GM21515 (cell line): ENCODE measurements at regions not wholly inside any gene's neighbourhood (a gene's known extent, or its start where the extent isn't known, plus 50 kb on each side); places are given as distances from the start of the nearest gene placed in this dataset.
A peak's percentile ranks its signal among the peaks of the same experiment; 100 is the strongest.
"Not testable (repeated sequence)": the region's sequence is repeated elsewhere in the genome, so short reads cannot be mapped to it uniquely, and the experiment has no call there.

ENCODE experiments used
- ATAC-seq: cut with Tn5 transposase; IDR thresholded peaks from one replicate; pipeline ENCODE4 v1.9.1; 2021; ENCODE audit not compliant: unreplicated experiment

GRCh38 chr7:94104301-94104700 lies 100.1 kb upstream of the BET1 start:
- no peak for ATAC-seq

DNA sequence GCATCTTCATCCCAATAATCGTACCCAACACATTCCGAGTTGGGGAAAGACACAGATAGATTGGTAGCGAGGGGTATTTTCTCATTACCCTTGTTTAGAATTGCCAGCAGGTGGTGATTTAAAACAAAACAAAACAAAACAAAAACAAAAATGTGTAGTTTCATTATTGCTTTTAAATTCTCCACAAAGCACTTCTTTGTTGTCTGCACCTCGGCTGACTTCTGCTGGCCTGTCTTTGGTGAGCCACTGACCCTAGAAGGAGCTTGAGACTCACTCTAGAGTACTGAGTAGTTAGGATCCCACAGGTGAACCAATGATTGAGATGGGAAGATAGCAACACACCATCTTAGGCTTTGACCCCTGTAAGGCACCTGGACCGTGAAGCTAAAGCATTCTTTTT lies 105.4 kb upstream of the BET1 start:
- no peak for ATAC-seq

- peak; percentile 66 for ATAC-seq
Measured at GRCh38 chr7:94111009-94111408, 106.9 kb upstream of the BET1 start.

DNA sequence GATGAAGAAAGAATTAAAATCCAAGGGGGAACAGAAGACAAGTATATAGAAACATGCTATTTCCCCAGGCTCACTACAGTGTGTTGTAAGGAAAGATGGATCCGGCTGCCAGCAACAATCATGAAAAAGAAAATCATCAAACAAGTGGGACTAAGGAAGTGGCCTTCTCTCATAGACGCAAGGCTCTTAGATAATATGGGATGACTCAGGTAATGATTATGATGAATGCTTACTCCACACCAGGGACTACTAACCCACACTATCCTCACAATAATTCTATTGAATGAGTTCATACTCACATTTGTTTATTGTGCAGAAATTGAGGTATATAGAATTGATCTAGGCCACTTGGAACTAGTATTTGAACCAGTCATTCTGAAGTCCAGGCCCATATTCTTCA lies 111.2 kb upstream of the BET1 start:
- no peak for ATAC-seq

DNA sequence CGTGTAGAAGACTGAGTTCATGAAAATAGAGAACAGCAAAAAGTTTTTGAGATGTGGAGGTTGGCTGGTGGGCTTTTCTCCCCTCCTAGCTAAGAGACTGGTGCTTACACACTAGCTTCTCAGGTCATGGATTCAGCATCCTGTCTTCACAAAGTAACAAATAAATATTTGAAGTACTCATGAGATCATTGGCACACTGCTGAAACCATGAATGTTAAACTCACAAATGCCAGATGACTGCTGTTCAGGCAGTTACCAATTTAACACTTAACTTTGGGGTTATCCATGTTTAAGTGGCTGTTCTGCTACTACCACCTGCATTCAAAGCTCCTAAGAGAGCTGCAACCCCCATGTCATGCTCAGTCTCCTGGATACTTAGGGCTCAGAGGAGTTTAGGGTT lies 119.0 kb upstream of the BET1 start:
- no peak for ATAC-seq

DNA sequence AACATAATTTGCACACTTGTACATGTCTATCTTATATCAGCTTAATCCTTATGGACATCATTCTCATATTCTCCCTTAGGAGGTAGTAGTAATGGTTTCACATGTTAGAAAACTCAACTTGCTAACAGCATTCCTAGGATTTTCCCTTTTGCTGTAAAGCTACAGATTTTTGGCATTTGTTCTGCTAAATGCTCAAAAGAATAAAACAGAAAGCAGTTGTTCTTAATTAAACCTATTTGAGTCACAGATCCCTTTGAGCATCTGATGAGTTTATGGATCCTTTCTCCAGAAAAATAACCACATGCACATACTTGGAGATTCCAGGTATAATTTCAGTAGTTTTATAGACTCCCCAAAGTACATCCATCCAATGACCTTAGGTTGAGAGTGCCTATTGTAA lies 122.9 kb upstream of the BET1 start:
- ATAC-seq, result no peak

- no peak for ATAC-seq
Measured at GRCh38 chr7:94128072-94128471, 123.9 kb upstream of the BET1 start.

DNA sequence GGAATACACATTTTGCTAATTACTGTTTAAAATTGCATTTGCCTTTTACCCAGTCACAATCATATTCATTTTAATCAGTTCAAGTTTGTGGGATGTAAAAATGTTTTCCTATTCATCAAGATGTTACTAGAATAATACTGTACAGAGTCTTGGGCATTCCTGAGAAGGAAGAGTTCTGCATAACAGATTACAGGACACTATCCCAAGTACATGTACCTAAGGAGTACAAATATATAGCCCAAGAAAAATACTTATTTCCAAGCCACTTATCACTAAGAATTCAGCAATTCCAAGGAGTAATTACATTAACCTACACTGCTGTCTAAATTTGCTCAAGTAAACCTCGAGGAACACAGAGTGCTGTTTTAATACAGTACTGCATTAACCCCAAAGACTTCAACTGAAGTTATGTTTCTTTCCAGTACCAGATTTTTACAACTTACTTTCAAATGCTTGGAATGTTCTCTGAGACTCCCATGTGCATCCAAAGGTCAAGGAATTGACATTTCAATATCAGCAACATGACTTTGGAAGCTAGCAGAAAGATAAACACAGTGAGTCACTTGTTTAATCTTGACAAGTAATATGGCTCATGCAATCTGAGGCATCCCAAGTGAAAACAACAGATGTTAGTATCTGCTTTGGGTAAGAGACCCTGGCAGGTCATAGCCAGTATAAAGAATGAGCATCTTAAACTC lies 125.4 kb upstream of the BET1 start:
- no peak for ATAC-seq

GRCh38 chr7:94130716-94131115 lies 126.6 kb upstream of the BET1 start:
- no peak for ATAC-seq

- ATAC-seq, result no peak
Measured at GRCh38 chr7:94133460-94133859, 129.3 kb upstream of the BET1 start.

- no peak for ATAC-seq
Measured at GRCh38 chr7:94135180-94135579, 131.0 kb upstream of the BET1 start.

DNA sequence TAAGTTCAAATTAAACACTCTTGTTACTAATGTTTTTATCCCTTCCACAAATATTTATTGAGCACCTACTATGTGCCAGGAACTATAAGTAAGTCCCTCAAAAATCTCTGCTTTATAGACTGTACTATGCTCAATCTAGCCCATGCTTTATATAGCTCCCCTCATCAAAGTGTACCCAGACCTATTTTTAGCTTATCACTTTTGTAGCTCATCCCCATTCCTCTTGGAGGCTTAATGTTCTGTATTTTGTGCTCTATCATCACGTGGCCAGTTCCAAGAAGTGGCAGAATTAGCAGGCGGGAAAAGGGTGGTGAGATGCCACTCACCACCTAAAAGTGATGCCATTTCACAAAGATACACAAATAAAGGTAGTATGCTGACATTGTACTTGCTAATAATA lies 138.1 kb upstream of the BET1 start:
- ATAC-seq, result no peak

- ATAC-seq, result no peak
Measured at GRCh38 chr7:94145602-94146001, 141.4 kb upstream of the BET1 start.

- ATAC-seq, result no peak
Measured at GRCh38 chr7:94146408-94146807, 142.3 kb upstream of the BET1 start.

DNA sequence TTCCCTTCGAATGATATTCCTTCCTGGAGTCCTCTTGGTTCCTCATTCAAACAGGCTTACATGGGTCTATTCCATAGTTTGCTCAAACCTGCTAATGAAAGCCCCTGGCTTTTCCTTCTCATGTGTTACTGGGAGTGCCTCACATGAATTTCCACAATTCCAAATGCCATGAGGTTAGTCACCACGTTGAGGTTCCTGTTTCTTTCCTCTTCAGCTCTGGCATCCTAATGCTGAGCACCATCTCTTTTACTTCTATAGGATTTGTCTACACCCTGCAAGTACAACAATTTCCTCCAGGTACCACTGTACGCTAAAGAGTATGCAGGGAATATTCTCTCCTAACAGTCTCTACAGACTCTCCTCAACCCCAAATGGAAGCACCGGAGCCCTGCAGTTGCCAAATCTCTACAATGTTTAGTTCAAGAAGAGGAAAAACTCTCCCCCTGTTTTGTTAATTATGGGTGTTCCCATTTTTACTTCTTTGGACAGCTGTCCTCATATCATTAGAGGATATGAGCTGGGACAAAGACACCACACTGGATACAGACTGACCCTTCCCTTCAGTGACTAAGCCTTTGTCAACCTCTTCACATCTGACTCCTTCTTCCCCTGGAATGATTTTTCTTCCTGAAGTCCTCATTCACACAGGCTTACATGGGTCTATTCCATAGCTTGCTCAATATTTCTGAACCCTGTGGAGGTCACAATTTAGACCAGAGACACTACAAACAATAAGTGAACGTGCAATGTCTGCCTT lies 145.8 kb upstream of the BET1 start:
- ATAC-seq, result no peak

DNA sequence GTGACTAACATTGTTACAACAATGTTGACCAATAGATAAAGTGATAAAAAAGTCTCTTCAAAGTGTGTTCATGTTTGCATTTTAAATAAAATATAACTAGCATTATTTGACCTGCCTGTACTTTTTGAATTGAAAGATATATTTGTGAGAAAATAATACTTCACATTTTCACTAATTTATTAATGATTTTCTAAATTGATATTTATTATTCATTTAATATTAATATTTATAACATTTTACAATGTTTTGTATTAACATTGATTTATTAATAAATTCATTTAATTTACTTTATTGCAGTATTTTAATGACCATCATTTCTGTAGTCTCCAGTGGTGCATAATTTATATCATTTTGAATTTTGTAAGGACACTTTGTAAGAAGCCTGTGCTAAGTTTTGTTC lies 150.0 kb upstream of the BET1 start:
- no peak for ATAC-seq

DNA sequence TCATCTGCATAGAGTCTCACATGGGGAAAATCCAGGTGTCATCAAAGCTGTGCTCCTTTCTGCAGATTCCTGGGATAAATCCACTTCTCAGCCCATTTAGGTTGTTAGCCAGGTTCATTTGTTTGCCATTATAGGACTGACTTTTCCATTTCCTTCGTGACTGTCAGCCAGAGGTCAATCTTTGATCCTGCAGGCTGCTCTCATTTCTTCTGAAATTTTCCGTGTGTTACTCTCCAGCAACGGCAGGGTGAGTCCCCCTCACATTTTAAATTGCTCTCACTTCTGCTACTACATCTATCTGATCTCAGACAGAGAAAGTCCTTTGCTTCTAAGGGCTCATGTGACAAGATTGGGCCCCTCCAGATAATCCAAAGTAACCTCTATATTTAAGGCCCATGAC lies 150.7 kb upstream of the BET1 start:
- ATAC-seq, result no peak

- not testable (repeated sequence) for ATAC-seq
Measured at GRCh38 chr7:94157659-94158306, 153.6 kb upstream of the BET1 start.

DNA sequence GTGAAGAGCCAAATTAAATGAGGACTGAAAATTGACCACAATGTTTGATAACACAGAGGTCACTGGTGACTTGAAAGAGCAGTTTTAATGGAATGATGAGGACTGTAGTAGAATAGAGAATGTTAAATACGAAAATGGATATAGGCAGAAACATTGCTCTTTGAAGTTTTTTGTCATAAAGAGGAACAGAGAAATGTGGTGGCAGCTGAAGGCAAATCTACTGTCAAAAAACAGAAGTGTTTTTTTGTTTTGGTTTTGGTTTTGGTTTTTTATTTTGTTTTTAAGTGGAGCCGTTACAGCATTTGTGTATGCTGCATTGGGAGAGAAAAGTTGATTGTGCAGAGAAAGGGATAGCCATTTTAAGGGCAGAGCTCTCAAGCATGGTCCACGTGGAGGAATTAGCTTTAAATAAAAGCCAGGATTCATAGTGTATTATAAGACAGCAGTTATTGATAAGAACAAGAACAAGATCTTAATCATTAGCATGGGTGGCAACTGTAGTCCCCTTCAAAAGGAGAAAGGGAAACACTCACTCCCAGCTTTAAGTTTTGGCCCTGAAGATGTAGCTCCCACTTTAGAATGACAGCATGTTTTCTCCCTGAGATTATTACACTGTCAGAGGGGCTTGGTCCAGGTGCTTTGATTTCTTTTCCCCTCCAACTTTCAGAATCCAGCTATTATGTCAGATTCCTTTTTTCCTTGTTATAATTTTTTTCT lies 156.7 kb upstream of the BET1 start:
- ATAC-seq, result peak; percentile 99

- ATAC-seq, result no peak
Measured at GRCh38 chr7:94161476-94161875, 157.3 kb upstream of the BET1 start.

DNA sequence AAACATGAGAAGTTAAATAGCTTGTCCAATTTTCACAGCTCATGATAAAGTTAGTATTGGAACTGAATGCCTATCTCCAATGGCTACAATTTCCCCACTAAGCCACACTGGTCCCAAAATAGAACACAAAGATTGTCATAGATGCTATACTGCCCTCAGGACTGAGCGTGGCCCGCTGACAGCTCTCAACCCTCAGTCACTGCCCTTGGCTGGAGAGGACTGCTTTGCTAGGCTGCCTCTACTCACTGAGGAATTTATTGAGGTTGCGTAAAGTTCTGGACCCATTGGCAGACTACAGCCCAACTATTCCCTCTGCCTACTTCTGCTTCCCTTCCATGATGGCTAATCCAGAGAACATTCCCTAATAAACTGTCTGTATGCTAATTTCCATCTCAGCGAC lies 165.5 kb upstream of the BET1 start:
- no peak for ATAC-seq

- peak; percentile 76 for ATAC-seq
Measured at GRCh38 chr7:94170836-94171235, 166.7 kb upstream of the BET1 start.
